Activated CD8-positive, alpha-beta T cell treated with anti-CD3 and anti-CD28 coated beads for 36 hours (primary cell): ENCODE measurements at regions not wholly inside any gene's neighbourhood (a gene's known extent, or its start where the extent isn't known, plus 50 kb on each side); places are given as distances from the start of the nearest gene placed in this dataset.
A peak's percentile ranks its signal among the peaks of the same experiment; 100 is the strongest.

Experiments
- ATAC-seq: fragments of 200-7000 bp; cut with Tn5 transposase; one replicate; pipeline ENCODE4 v1.10.0; 2021; ENCODE audit warnings: mild to moderate bottlenecking, moderate library complexity
- CTCF ChIA-PET: fragments of 350-600 bp; sonication (Branson Sonifier 250); formaldehyde crosslinking; loops from one replicate; lab custom pipeline; 2021; ENCODE audit warnings: antibody characterized with exemption; lab: Charles Lee
- POLR2A ChIA-PET: fragments of 350-600 bp; sonication (Branson Sonifier 250); formaldehyde crosslinking; loops from one replicate; lab custom pipeline; 2021; ENCODE audit warnings: antibody characterized with exemption; lab: Charles Lee
- DNase-seq: peaks from one replicate; pipeline ENCODE4 v3.0.0-alpha.2; 2020
- H3K27ac Mint-ChIP-seq: one replicate; pipeline ENCODE4 v1.8.0; 2021; ENCODE audit warnings: mild to moderate bottlenecking, mixed read lengths
- H3K27me3 Mint-ChIP-seq: one replicate; pipeline ENCODE4 v1.8.0; 2021; ENCODE audit warnings: mixed read lengths
- H3K36me3 Mint-ChIP-seq: one replicate; pipeline ENCODE4 v1.8.0; 2021; ENCODE audit warnings: low read depth, mixed read lengths
- H3K4me1 Mint-ChIP-seq: one replicate; pipeline ENCODE4 v1.8.0; 2021; ENCODE audit warnings: low read depth, mixed read lengths
- H3K4me3 Mint-ChIP-seq: one replicate; pipeline ENCODE4 v1.8.0; 2021; ENCODE audit warnings: mild to moderate bottlenecking, moderate library complexity, mixed read lengths
- H3K9me3 Mint-ChIP-seq: one replicate; pipeline ENCODE4 v1.8.0; 2021; ENCODE audit warnings: mixed read lengths
- intact Hi-C: fragments of 100-400 bp; cut with micrococcal nuclease; formaldehyde crosslinking; loops from one replicate; pipeline ENCODE4 v1.10.0; 2022
- TF ChIP-seq, protein P1 (sequence below): fragments of 200-600 bp; IDR thresholded peaks from one replicate; pipeline ENCODE4 v1.8.0; 2022; ENCODE audit warnings: antibody characterized with exemption, mild to moderate bottlenecking

DNA sequence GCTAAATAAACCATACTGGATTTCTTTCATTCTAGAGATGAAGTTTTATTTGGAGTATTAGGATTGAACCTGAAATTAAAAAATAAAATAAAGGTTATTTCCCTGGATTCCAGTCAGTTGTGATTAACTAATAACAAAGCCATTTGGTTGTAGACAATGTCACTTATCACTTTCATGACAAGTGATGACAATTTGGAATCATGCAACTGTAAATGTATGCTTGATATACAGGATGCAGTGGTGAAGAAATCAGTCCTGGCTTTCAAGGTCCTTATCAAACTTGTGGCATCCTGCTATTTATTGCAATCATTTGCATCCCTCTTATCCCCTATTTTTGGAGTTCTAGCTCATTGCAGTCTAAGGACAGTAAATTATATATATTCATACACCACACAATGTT is 425.2 kb downstream of the CHL1 start:
- intact Hi-C loops: no loop called here
- H3K9me3 Mint-ChIP-seq: peaks cover 4% of the 10 kb centered on the region
- ATAC-seq (no peak), DNase-seq (no peak)
- TF ChIP-seq, protein P1, sequence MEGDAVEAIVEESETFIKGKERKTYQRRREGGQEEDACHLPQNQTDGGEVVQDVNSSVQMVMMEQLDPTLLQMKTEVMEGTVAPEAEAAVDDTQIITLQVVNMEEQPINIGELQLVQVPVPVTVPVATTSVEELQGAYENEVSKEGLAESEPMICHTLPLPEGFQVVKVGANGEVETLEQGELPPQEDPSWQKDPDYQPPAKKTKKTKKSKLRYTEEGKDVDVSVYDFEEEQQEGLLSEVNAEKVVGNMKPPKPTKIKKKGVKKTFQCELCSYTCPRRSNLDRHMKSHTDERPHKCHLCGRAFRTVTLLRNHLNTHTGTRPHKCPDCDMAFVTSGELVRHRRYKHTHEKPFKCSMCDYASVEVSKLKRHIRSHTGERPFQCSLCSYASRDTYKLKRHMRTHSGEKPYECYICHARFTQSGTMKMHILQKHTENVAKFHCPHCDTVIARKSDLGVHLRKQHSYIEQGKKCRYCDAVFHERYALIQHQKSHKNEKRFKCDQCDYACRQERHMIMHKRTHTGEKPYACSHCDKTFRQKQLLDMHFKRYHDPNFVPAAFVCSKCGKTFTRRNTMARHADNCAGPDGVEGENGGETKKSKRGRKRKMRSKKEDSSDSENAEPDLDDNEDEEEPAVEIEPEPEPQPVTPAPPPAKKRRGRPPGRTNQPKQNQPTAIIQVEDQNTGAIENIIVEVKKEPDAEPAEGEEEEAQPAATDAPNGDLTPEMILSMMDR: no peak
- ChIA-PET POLR2A (interaction anchor here (0.6 kb wide), 1 partner anchor 968 kb away, joined by 3 read pairs; no protein-coding TSS in a partner anchor), CTCF (interaction anchor here (1.1 kb wide), 1 partner anchor 154 kb away, joined by 3 read pairs; no protein-coding TSS in a partner anchor)
- H3K27me3 Mint-ChIP-seq: no peaks in the 10 kb centered on the region
- no peak overlapping the region for H3K4me3 Mint-ChIP-seq
- no peaks in the 10 kb centered on the region for H3K36me3 Mint-ChIP-seq
- no peaks in the 10 kb centered on the region for H3K4me1 Mint-ChIP-seq
- H3K27ac Mint-ChIP-seq: no peak overlapping the region

DNA sequence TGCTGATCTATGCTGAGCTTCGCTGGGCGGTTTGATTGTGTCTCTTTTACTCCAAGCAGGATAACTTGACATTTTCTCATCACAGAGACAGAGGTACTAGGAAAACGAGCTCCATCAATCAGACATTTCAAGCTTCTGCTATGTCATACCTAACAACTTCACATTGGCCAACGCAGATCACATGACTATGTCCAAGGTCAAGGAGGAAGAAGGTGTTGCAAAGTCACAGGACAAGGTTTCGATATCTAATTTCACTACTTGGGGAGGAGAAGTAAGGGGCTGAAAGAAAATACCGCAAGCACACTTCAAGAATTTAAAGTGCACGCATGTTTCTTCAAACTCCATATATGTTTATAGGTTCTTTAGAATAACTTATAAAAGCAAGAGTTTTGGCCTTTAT is 425.8 kb downstream of the CHL1 start:
- no peak overlapping the region for H3K27ac Mint-ChIP-seq
- H3K36me3 Mint-ChIP-seq: no peaks in the 10 kb centered on the region
- intact Hi-C loops: no loop called here
- no peak for DNase-seq
- H3K9me3 Mint-ChIP-seq: peaks cover 3% of the 10 kb centered on the region
- ATAC-seq: no peak
- TF ChIP-seq, protein P1: no peak
- H3K4me1 Mint-ChIP-seq: no peaks in the 10 kb centered on the region
- ChIA-PET CTCF (interaction anchor here (1.1 kb wide), 1 partner anchor 154 kb away, joined by 3 read pairs; no protein-coding TSS in a partner anchor), POLR2A (interaction anchor here (0.6 to 0.7 kb wide), 2 partner anchors 16 to 967 kb away, joined by 3 read pairs; no protein-coding TSS in a partner anchor)
- H3K27me3 Mint-ChIP-seq: no peaks in the 10 kb centered on the region
- H3K4me3 Mint-ChIP-seq: no peak overlapping the region

DNA sequence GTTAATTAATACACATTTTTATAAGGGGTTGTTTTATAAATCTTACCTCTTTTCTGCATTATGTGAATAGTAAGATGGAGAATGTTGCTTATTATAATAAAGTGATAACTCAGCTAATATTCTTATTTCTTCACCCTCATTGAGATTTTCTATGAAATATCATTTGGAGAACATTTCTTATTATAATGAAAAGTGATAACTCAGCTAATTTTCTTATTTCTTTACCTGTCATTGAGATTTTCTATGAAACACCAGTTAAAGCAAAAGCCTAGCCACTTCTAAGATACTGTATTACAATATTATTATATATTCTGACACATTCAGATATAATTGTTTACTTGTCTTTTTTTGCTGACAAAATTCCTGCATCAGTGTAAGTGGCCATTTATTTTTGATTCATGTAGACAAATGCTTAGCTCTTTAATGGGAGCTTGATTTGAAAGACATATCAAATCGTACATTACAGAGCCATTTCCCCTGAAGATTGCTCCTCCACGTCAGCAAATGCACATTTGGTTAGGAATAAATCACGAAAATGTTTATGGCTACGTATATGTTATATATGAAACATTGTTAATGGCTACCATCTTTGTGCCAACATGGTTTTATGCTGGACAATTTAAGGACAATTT is 427.5 kb downstream of the CHL1 start:
- H3K4me3 Mint-ChIP-seq: no peak overlapping the region
- intact Hi-C loops: no loop called here

DNA sequence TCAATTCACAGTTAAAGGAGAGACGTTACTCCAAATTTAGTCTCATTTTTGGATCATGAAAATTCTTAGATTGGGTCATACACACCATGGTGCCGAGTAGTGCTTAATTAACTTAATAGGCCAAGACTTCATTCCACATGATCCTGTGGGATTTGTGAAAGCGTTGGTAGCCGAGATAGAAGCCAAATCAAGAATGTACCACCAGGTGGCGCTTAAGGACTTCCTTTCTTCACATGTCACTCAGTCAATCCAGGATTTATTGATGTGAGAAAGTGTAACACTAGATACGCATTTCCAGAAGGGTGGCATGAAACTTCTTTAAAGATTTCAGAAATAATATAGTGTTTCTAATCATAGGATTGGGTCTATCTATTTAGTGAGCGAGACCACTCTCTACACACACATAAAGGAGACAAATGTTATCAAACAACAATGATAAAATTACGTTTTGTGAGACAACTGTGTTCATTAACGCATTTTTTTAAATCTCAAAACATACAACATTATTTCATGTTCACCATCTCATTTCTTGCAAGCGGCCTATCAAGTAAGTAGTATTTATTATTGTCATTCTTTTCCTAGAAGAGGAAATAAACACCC is 436.1 kb downstream of the CHL1 start:
- no peak for ATAC-seq

More for the DNA sequence above, 427.5 kb downstream of the CHL1 start:
- POLR2A ChIA-PET: no interaction called here
- H3K4me1 Mint-ChIP-seq: no peaks in the 10 kb centered on the region
- no peaks in the 10 kb centered on the region for H3K36me3 Mint-ChIP-seq
- DNase-seq: no peak
- no peaks in the 10 kb centered on the region for H3K27me3 Mint-ChIP-seq
- H3K9me3 Mint-ChIP-seq: peaks cover 2% of the 10 kb centered on the region
- CTCF ChIA-PET: no interaction called here
- H3K27ac Mint-ChIP-seq: no peak overlapping the region
- ATAC-seq: no peak
- TF ChIP-seq, protein P1: no peak

More for the DNA sequence above, 436.1 kb downstream of the CHL1 start:
- POLR2A ChIA-PET: no interaction called here
- no peak overlapping the region for H3K4me3 Mint-ChIP-seq
- CTCF ChIA-PET: interaction anchor here (0.6 kb wide), 1 partner anchor 312 kb away, joined by 3 read pairs; no protein-coding TSS in a partner anchor
- no peak overlapping the region for H3K27ac Mint-ChIP-seq
- intact Hi-C loops: no loop called here
- DNase-seq: peak; percentile 59
- no peaks in the 10 kb centered on the region for H3K4me1 Mint-ChIP-seq
- H3K27me3 Mint-ChIP-seq: no peaks in the 10 kb centered on the region
- H3K36me3 Mint-ChIP-seq: no peaks in the 10 kb centered on the region
- TF ChIP-seq, protein P1: peak; percentile 74
- H3K9me3 Mint-ChIP-seq: no peaks in the 10 kb centered on the region
